Stimulated activated naive B cell treated with anti-CD40 and anti-IgM and Interleukin-4, amounts not matched to agents 10 μg/mL and 1 μg/mL and 100 μg/mL, for 72 hours (primary cell): ENCODE measurements at regions not wholly inside any gene's neighbourhood (a gene's known extent, or its start where the extent isn't known, plus 50 kb on each side); places are given as distances from the start of the nearest gene placed in this dataset.
"Not testable (repeated sequence)": the region's sequence is repeated elsewhere in the genome, so short reads cannot be mapped to it uniquely, and the experiment has no call there.

Source experiments
- ATAC-seq, 2 donors: fragments of 150-1000 bp; cut with Tn5 transposase; replicated peaks; 2 replicates each; pipeline ENCODE4 v1.10.0; 2021; ENCODE audit warnings: moderate library complexity in 1 of 2
- DNase-seq: peaks from one replicate; pipeline ENCODE4 v3.0.0; 2021
- H3K27ac Mint-ChIP-seq: one replicate; pipeline ENCODE4 v1.8.0; 2022; ENCODE audit warnings: mild to moderate bottlenecking, mixed read lengths
- H3K27me3 Mint-ChIP-seq, 2 donors: one replicate each; pipeline ENCODE4 v1.8.0; 2022; ENCODE audit warnings: mixed read lengths in 2 of 2
- H3K36me3 Mint-ChIP-seq, 2 donors: one replicate each; pipeline ENCODE4 v1.8.0; 2022; ENCODE audit warnings: mixed read lengths in 2 of 2, mild to moderate bottlenecking in 1 of 2
- H3K4me1 Mint-ChIP-seq, 2 donors: one replicate each; pipeline ENCODE4 v1.8.0; 2022; ENCODE audit warnings: mixed read lengths in 2 of 2, mild to moderate bottlenecking in 1 of 2
- H3K4me3 Mint-ChIP-seq, 2 donors: one replicate each; pipeline ENCODE4 v1.8.0; 2022; ENCODE audit warnings: mild to moderate bottlenecking in 2 of 2, mixed read lengths in 2 of 2, moderate library complexity in 1 of 2
- H3K9me3 Mint-ChIP-seq, 2 donors: one replicate each; pipeline ENCODE4 v1.8.0; 2022; ENCODE audit warnings: mixed read lengths in 2 of 2, mild to moderate bottlenecking in 1 of 2

DNA sequence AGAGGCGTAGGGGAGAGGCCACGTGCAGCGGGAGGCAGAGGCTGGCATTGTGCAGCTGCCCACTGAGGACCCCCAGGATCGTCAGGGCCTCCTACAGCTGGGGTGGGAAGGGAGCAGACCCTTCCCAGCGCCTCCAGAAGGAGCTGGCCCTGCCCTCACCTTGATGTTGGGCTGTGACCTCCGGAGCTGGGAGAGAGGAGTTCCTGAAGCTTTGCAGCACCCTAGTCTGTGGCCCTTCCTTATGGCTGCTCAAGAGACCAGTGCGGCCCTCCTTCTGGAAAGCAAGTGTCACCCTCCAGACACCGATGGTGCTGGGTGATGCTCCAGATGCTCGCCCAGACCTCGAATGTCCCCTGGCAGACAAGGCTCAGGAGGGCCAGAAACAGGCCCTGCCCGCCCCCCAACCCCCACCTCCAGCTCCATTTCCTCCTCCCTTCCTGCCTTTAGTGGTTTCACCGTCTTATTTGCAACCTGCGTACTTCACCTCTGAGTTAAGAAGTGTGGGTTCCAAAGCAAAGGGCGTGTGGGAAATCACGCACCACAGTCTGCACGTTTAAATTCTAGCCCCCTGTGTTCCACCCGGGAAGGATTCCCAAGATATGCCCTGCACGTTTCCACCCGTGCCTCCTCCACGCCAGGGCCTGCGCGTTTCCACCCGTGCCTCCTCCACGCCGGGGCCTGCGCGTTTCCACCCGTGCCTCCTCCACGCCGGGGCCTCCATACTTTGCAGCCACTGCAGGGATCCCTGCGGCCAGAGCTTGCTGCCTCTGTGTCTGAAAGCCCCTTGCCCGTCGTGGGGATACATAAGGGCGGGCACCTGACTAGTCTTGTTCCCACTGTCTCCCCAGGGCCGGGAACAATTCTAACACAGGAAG is 152.6 kb downstream of the NPIPB11 start:
- not testable (repeated sequence) for DNase-seq, H3K9me3 Mint-ChIP-seq, H3K4me3 Mint-ChIP-seq, H3K27me3 Mint-ChIP-seq, ATAC-seq, H3K27ac Mint-ChIP-seq
- H3K4me1 Mint-ChIP-seq: peaks cover 0 to 12% of the 10 kb centered on the region in 2 donors
- peaks cover 54 to 74% of the 10 kb centered on the region in 2 donors for H3K36me3 Mint-ChIP-seq

GRCh38 chr16:29253066-29253590 is 153.4 kb downstream of the NPIPB11 start:
- not testable (repeated sequence) for DNase-seq, H3K9me3 Mint-ChIP-seq, H3K27ac Mint-ChIP-seq, H3K27me3 Mint-ChIP-seq, ATAC-seq, H3K4me3 Mint-ChIP-seq
- peaks cover 60 to 82% of the 10 kb centered on the region in 2 donors for H3K36me3 Mint-ChIP-seq
- peaks cover 3 to 15% of the 10 kb centered on the region in 2 donors for H3K4me1 Mint-ChIP-seq

- H3K4me1 Mint-ChIP-seq: peaks cover 9 to 24% of the 10 kb centered on the region in 2 donors
- H3K9me3 Mint-ChIP-seq, DNase-seq, H3K27ac Mint-ChIP-seq, H3K27me3 Mint-ChIP-seq, ATAC-seq, H3K4me3 Mint-ChIP-seq: not testable (repeated sequence)
- peaks cover 57 to 78% of the 10 kb centered on the region in 2 donors for H3K36me3 Mint-ChIP-seq
These were observed 154.2 kb downstream of the NPIPB11 start for GRCh38 chr16:29252311-29252710.

GRCh38 chr16:29251571-29252011 is 154.9 kb downstream of the NPIPB11 start:
- DNase-seq, H3K4me3 Mint-ChIP-seq, H3K27ac Mint-ChIP-seq, H3K27me3 Mint-ChIP-seq, ATAC-seq, H3K9me3 Mint-ChIP-seq: not testable (repeated sequence)
- peaks cover 9 to 24% of the 10 kb centered on the region in 2 donors for H3K4me1 Mint-ChIP-seq
- H3K36me3 Mint-ChIP-seq: peaks cover 59 to 78% of the 10 kb centered on the region in 2 donors

- H3K27me3 Mint-ChIP-seq, H3K27ac Mint-ChIP-seq, ATAC-seq: not testable (repeated sequence)
These were observed 155.5 kb downstream of the NPIPB11 start for GRCh38 chr16:29250923-29251434.

DNA sequence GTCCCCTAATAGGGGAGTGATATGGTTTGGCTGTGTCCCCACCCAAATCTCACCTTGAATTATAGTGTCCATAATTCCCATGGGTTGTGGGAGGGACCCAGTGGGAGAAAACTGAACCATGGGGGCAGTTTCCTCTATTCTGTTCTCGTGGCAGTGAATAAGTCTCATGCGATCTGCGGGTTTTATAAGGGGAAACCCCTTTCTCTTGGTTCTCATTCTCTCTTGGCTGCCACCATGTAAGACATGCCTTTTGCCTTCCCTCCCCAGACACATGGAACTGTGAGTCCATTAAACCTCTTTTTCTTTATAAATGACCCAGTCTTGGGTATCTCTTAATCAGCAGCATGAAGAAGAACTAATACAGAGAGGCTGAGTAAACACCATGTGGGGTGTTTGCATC is 156.0 kb downstream of the NPIPB11 start:
- H3K36me3 Mint-ChIP-seq: peaks cover 63 to 80% of the 10 kb centered on the region in 2 donors
- H3K9me3 Mint-ChIP-seq, ATAC-seq, H3K27ac Mint-ChIP-seq, H3K4me3 Mint-ChIP-seq, H3K27me3 Mint-ChIP-seq, DNase-seq: not testable (repeated sequence)
- H3K4me1 Mint-ChIP-seq: peaks cover 9 to 24% of the 10 kb centered on the region in 2 donors

More at GRCh38 chr16:29250923-29251434, 155.5 kb downstream of the NPIPB11 start:
- not testable (repeated sequence) for H3K9me3 Mint-ChIP-seq, H3K4me3 Mint-ChIP-seq, DNase-seq
- Mint-ChIP-seq H3K4me1 (peaks cover 9 to 24% of the 10 kb centered on the region in 2 donors), H3K36me3 (peaks cover 62 to 79% of the 10 kb centered on the region in 2 donors)

- not testable (repeated sequence) for H3K4me3 Mint-ChIP-seq, DNase-seq, H3K9me3 Mint-ChIP-seq, ATAC-seq, H3K27me3 Mint-ChIP-seq
- H3K36me3 Mint-ChIP-seq: peaks cover 60 to 67% of the 10 kb centered on the region in 2 donors
- H3K4me1 Mint-ChIP-seq: peaks cover 9 to 24% of the 10 kb centered on the region in 2 donors
- peak overlapping the region; percentile 88 for H3K27ac Mint-ChIP-seq
These were observed 157.6 kb downstream of the NPIPB11 start for GRCh38 chr16:29248940-29249318.

DNA sequence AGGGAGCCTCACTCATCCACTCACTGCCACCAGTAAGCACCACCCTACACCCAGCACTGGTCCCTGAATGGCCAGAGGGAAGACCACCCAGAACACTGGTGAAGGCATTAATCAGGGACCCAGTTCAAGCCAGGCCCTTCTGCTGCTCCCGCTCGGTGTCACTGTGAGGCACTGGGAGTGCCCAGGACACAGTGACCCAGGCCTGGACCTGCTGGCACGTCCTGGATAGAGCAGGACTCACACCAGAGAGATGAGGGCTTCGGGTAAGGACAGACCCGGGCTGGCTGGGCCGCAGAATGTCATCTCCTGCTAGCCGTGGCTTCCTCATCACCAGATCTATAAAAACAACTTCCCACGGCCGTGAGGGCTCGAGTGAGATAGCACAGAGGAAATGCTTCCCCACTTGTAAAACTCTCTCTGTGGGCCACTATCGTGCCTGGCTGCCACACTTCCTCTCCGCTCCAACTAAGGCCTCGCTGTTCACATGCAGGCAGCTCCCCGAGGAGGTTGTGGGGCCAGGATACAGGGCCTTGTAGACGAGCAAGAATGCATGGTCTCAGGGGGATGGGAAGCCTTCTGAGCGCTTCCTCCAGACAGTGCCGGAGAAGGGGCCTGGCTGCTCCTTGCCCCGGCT is 158.1 kb downstream of the NPIPB11 start:
- Mint-ChIP-seq H3K27ac (peak overlapping the region; percentile 88), H3K4me1 (peaks cover 9 to 24% of the 10 kb centered on the region in 2 donors), H3K36me3 (peaks cover 59 to 65% of the 10 kb centered on the region in 2 donors)
- peak; percentile 39 to 63 for ATAC-seq
- not testable (repeated sequence) for H3K27me3 Mint-ChIP-seq, H3K4me3 Mint-ChIP-seq, DNase-seq, H3K9me3 Mint-ChIP-seq

DNA sequence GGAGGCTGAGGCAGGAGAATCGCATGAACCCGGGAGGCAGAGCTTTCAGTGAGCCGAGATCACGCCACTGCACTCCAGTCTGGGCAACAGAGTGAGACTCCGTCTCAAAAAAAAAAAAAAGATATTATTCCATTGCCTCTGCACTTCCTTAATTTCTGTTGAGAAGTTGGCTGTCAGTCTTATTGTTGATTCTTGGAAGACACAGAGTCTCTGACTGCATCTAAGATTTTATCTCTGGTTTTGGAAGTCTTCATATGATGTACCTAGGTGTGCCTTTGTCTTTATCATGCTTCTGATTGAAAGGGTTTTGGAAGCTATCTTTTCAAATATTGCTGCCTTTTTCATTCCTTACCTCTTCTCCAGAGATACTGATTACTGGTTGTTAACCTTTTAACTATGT is 160.4 kb downstream of the NPIPB11 start:
- not testable (repeated sequence) for ATAC-seq, H3K4me3 Mint-ChIP-seq, H3K9me3 Mint-ChIP-seq, H3K27me3 Mint-ChIP-seq, H3K27ac Mint-ChIP-seq, DNase-seq
- Mint-ChIP-seq H3K4me1 (peaks cover 9 to 24% of the 10 kb centered on the region in 2 donors), H3K36me3 (peaks cover 46 to 55% of the 10 kb centered on the region in 2 donors)

- H3K4me3 Mint-ChIP-seq: no peak overlapping the region
- DNase-seq: no peak
These were observed 168.5 kb downstream of the NPIPB11 start for GRCh38 chr16:29237971-29238370.

GRCh38 chr16:29237495-29237894 is 169.0 kb downstream of the NPIPB11 start:
- not testable (repeated sequence) for H3K4me1 Mint-ChIP-seq, H3K27me3 Mint-ChIP-seq, H3K4me3 Mint-ChIP-seq, H3K9me3 Mint-ChIP-seq, ATAC-seq, DNase-seq, H3K27ac Mint-ChIP-seq
- H3K36me3 Mint-ChIP-seq: peaks cover 26 to 31% of the 10 kb centered on the region in 2 donors

More at GRCh38 chr16:29237971-29238370, 168.5 kb downstream of the NPIPB11 start:
- Mint-ChIP-seq H3K27ac (no peak overlapping the region), H3K27me3 (no peaks in the 10 kb centered on the region), H3K4me1 (no peaks in the 10 kb centered on the region), H3K36me3 (peaks cover 26 to 32% of the 10 kb centered on the region in 2 donors), H3K9me3 (peaks cover 0 to 7% of the 10 kb centered on the region in 2 donors)
- no peak for ATAC-seq

GRCh38 chr16:29237023-29237422 is 169.5 kb downstream of the NPIPB11 start:
- not testable (repeated sequence) for H3K27ac Mint-ChIP-seq, H3K4me3 Mint-ChIP-seq, H3K9me3 Mint-ChIP-seq, ATAC-seq, H3K4me1 Mint-ChIP-seq, H3K27me3 Mint-ChIP-seq, DNase-seq
- H3K36me3 Mint-ChIP-seq: peaks cover 26 to 29% of the 10 kb centered on the region in 2 donors

DNA sequence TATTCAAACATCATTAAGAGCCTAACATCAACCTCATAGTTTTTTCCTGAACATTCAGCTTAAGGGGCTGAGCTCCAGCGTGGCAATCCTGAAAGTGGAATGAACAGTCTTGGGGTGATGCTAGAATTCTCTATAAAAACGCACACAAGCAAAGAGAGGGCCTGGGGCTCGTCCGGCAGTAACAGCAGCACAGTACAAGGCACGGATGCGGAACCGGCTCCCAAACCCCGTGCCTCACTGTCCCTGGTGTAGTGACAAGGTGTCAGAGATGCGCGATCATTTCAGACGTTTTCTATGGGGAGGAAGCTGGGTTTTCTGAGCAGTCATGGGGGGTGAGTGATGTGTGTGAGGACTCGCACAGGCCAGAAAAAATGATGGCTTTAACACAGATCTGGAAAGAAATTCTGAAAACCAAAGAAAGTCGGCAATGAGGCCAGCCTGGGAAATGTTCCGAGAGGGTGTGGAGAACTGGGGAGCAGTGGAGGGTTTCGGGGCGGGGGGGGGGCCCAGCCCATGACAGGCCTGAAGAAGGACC is 170.6 kb downstream of the NPIPB11 start:
- H3K4me1 Mint-ChIP-seq, H3K4me3 Mint-ChIP-seq, DNase-seq, H3K27me3 Mint-ChIP-seq, H3K27ac Mint-ChIP-seq, H3K9me3 Mint-ChIP-seq, ATAC-seq: not testable (repeated sequence)
- H3K36me3 Mint-ChIP-seq: peaks cover 26 to 28% of the 10 kb centered on the region in 2 donors
